K562 (cell line): ENCODE measurements at regions not wholly inside any gene's neighbourhood (a gene's known extent, or its start where the extent isn't known, plus 50 kb on each side); places are given as distances from the start of the nearest gene placed in this dataset.

Experiments used
- EHMT2 ChIP-seq: fragments of 450-650 bp; IDR thresholded peaks from 2 replicates; pipeline ENCODE4 v1.6.1; 2018; ENCODE audit warnings: antibody characterized with exemption
- GATAD2A ChIP-seq: fragments of 450-650 bp; IDR thresholded peaks from 2 replicates; pipeline ENCODE4 v1.6.1; 2017
- RAD51 ChIP-seq: fragments of 450-650 bp; IDR thresholded peaks from 2 replicates; pipeline ENCODE4 v1.7.1; 2016; ENCODE audit warnings: low read depth, mild to moderate bottlenecking, borderline replicate concordance
- RNF2 ChIP-seq: sonication (generic); IDR thresholded peaks from 2 replicates; pipeline ENCODE4 v1.6.1; 2016
- SRF ChIP-seq, 2 experiments: fragments of 250-450, 450-650 bp in 1 of 2; sonication (Bioruptor Pico) in 1 of 2; sonication (generic) in 1 of 2; formaldehyde crosslinking; IDR thresholded peaks; 2 replicates each; pipeline versions ENCODE4 v1.5.0 to v1.5.1; 2020 to 2022; ENCODE audit warnings: mild to moderate bottlenecking in 1 of 2, missing genetic modification reagents in 1 of 2
- ZNF232 ChIP-seq: sonication (generic); formaldehyde crosslinking; IDR thresholded peaks from 2 replicates; pipeline ENCODE4 v1.8.0; 2022; ENCODE audit warnings: mild to moderate bottlenecking, missing genetic modification reagents
- ZNF830 ChIP-seq: fragments of 250-450 bp; sonication (Bioruptor Pico); IDR thresholded peaks from 2 replicates; pipeline ENCODE4 v1.5.0; 2021; ENCODE audit warnings: mild to moderate bottlenecking

DNA sequence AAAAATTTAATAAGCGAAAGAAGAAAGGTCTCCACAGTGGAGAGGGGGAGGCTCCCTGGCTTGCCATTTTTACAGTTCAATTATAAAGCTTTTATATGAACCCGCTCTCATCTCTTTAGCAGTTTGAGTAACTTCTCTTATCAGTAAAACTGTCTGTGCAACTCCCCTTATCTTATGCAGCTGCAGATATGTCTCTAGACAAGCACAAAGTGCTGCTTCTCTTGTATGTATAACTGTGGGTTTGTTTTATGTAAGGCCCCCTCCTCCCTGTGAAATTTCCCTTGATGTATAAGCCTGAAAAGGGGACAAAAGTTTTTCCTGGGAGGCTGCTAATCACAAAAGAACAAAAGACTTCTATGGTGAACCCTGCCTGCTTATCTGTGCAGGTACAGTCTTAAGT lies 90.2 kb upstream of the USP9Y start:
- TF ChIP-seq GATAD2A (no peak), RNF2 (no peak), ZNF830 (CRISPR knock-in tag) (no peak), SRF (CRISPR knock-in tag; IDR thresholded peaks at IDR 0.05) (no peak), RAD51 (no peak), EHMT2 (no peak), ZNF232 (CRISPR knock-in tag) (no peak)
